A549 (cell line): ENCODE measurements at regions not wholly inside any gene's neighbourhood (a gene's known extent, or its start where the extent isn't known, plus 50 kb on each side); places are given as distances from the start of the nearest gene placed in this dataset.

Source experiments
- ATAC-seq, 2 experiments: fragments of 200-7000 bp in 1 of 2; fragments of >200 bp in 1 of 2; cut with Nextera tagmentation in 1 of 2; cut with Tn5 transposase in 1 of 2; 3 replicates each; pipeline versions ENCODE4 v1.8.0 to v1.9.1; 2018 to 2020; ENCODE audit warnings: mild to moderate bottlenecking in 1 of 2, moderate library complexity in 1 of 2
- CTCF ChIA-PET: fragments of 300-600 bp; sonication (Branson Sonifier 250); formaldehyde crosslinking; extraction: SDS; loops from one replicate; lab custom pipeline; 2021; ENCODE audit warnings: antibody characterized with exemption, inconsistent platforms; lab: Yijun Ruan, JAX
- POLR2A ChIA-PET: fragments of 350-600 bp; formaldehyde crosslinking; extraction: SDS; loops from one replicate; lab custom pipeline; 2021; ENCODE audit warnings: antibody characterized with exemption, inconsistent platforms; lab: Yijun Ruan, JAX
- DNase-seq, 2 experiments: peaks; one replicate each; pipeline versions ENCODE4 v3.0.0 to v3.0.0-alpha.2; 2011 to 2016; ENCODE audit warnings: low read depth in 1 of 2, low spot score in 1 of 2
- FAIRE-seq: peaks from 2 replicates; lab custom pipeline; 2011; peaks lifted over from hg19 to GRCh38; lab: Jason Lieb, UNC
- H3K27ac ChIP-seq, 2 experiments: fragments of >200 bp; sonication (Bioruptor Twin); formaldehyde crosslinking; 3 replicates each; pipeline ENCODE4 v1.5.1; 2016 to 2017
- H3K4me1 ChIP-seq: fragments of >200 bp; sonication (Bioruptor Twin); formaldehyde crosslinking; 3 replicates; pipeline ENCODE4 v1.6.1; 2016
- H3K4me2 ChIP-seq: fragments of >200 bp; sonication (Bioruptor Twin); formaldehyde crosslinking; 3 replicates; pipeline ENCODE4 v1.6.1; 2016
- H3K4me3 ChIP-seq: fragments of >200 bp; sonication (Bioruptor Twin); formaldehyde crosslinking; 3 replicates; pipeline ENCODE4 v1.5.1; 2016
- H3K9me3 ChIP-seq: fragments of >200 bp; sonication (Bioruptor Twin); formaldehyde crosslinking; 3 replicates; pipeline ENCODE4 v1.6.1; 2016
- CEBPB ChIP-seq, 2 experiments: fragments of >200 bp in 1 of 2; sonication (Bioruptor Twin) in 1 of 2; formaldehyde crosslinking in 1 of 2; IDR thresholded peaks; 2 replicates each; pipeline ENCODE4 v1.6.1; 2012 to 2016
- CHD4 ChIP-seq: fragments of 200-600 bp; sonication (generic); IDR thresholded peaks from 2 replicates; pipeline ENCODE4 v1.6.1; 2016; ENCODE audit warnings: antibody characterized with exemption, mild to moderate bottlenecking, borderline replicate concordance
- ELK1 ChIP-seq: fragments of 150-350 bp; IDR thresholded peaks from 2 replicates; pipeline ENCODE4 v1.6.1; 2014; ENCODE audit warnings: low read depth, mild to moderate bottlenecking, low read length
- FOSL2 ChIP-seq, 2 experiments: fragments of 450-650 bp in 1 of 2; fragments of >200 bp in 1 of 2; sonication (Bioruptor Twin) in 1 of 2; formaldehyde crosslinking; IDR thresholded peaks; 2 replicates each; pipeline versions ENCODE4 v1.5.0 to v1.6.1; 2016 to 2020; ENCODE audit warnings: mild to moderate bottlenecking in 1 of 2, moderate library complexity in 1 of 2
- HDAC2 ChIP-seq: fragments of 200-600 bp; sonication (generic); IDR thresholded peaks from 2 replicates; pipeline ENCODE4 v1.6.1; 2016
- HEYL ChIP-seq: fragments of 250-450 bp; sonication (Bioruptor Pico); IDR thresholded peaks from 2 replicates; pipeline ENCODE4 v1.8.0; 2021; ENCODE audit warnings: mild to moderate bottlenecking, moderate library complexity
- HOXA7 ChIP-seq: fragments of 250-450 bp; sonication (Bioruptor Pico); IDR thresholded peaks from 2 replicates; pipeline ENCODE4 v1.5.0; 2020; ENCODE audit warnings: mild to moderate bottlenecking, moderate library complexity
- HOXB13 ChIP-seq: fragments of 250-450 bp; sonication (Bioruptor Pico); IDR thresholded peaks from 2 replicates; pipeline ENCODE4 v1.5.0; 2020; ENCODE audit warnings: low read depth, mild to moderate bottlenecking, moderate library complexity
- HOXB5 ChIP-seq: fragments of 250-450 bp; sonication (Bioruptor Pico); IDR thresholded peaks from 2 replicates; pipeline ENCODE4 v1.5.0; 2020; ENCODE audit warnings: mild to moderate bottlenecking, moderate library complexity
- JUN ChIP-seq, 2 experiments: fragments of >200 bp; sonication (Bioruptor Twin); formaldehyde crosslinking; IDR thresholded peaks; 2 replicates in 1 of 2; 3 replicates in 1 of 2; pipeline ENCODE4 v1.6.1; 2016 to 2017
- JUNB ChIP-seq: fragments of >200 bp; sonication (Bioruptor Twin); formaldehyde crosslinking; IDR thresholded peaks from 2 replicates; pipeline ENCODE4 v1.6.1; 2016
- MYC ChIP-seq: IDR thresholded peaks from 2 replicates; pipeline ENCODE4 v1.6.1; 2012; ENCODE audit warnings: mild to moderate bottlenecking, inconsistent platforms, low read length, improper control_type of control experiment, borderline replicate concordance
- NFE2L2 ChIP-seq: fragments of 150-350 bp; conservative IDR thresholded peaks from 2 replicates; pipeline ENCODE4 v1.6.1; 2014; ENCODE audit warnings: low read length
- PBX3 ChIP-seq: IDR thresholded peaks from 2 replicates; pipeline ENCODE4 v1.6.1; 2012
- RARB ChIP-seq: fragments of 250-450 bp; sonication (Bioruptor Pico); IDR thresholded peaks from 2 replicates; pipeline ENCODE4 v1.8.0; 2021; ENCODE audit warnings: mild to moderate bottlenecking, moderate library complexity
- RFX5 ChIP-seq: fragments of 450-650 bp; IDR thresholded peaks from 2 replicates; pipeline ENCODE4 v1.7.1; 2014; ENCODE audit warnings: antibody characterized with exemption, mild to moderate bottlenecking, moderate library complexity
- RNF2 ChIP-seq: fragments of 200-600 bp; sonication (generic); IDR thresholded peaks from 2 replicates; pipeline ENCODE4 v1.6.1; 2016; ENCODE audit warnings: low read depth, mild to moderate bottlenecking, antibody characterized with exemption, moderate library complexity, borderline replicate concordance
- SMC3 ChIP-seq: fragments of >200 bp; sonication (Bioruptor Twin); formaldehyde crosslinking; IDR thresholded peaks from 3 replicates; pipeline ENCODE4 v1.6.1; 2018; ENCODE audit warnings: inconsistent platforms
- TFCP2L1 ChIP-seq: fragments of 250-450 bp; sonication (Bioruptor Pico); IDR thresholded peaks from 2 replicates; pipeline ENCODE4 v1.5.0; 2021; ENCODE audit warnings: mild to moderate bottlenecking
- TP53 ChIP-seq: fragments of 250-450 bp; sonication (Bioruptor Pico); IDR thresholded peaks from 2 replicates; pipeline ENCODE4 v1.5.0; 2021; ENCODE audit warnings: mild to moderate bottlenecking, moderate library complexity
- ZC3H11A ChIP-seq: fragments of 450-650 bp; IDR thresholded peaks from 2 replicates; pipeline ENCODE4 v1.6.1; 2014; ENCODE audit warnings: antibody characterized with exemption, mild to moderate bottlenecking
- ZFP36 ChIP-seq: fragments of 450-650 bp; IDR thresholded peaks from 2 replicates; pipeline ENCODE4 v1.6.1; 2014; ENCODE audit warnings: borderline replicate concordance; ENCODE audit not compliant: partially characterized antibody
- ZSCAN20 ChIP-seq: fragments of 250-450 bp; sonication (Bioruptor Pico); IDR thresholded peaks from 2 replicates; pipeline ENCODE4 v1.8.0; 2022; ENCODE audit warnings: mild to moderate bottlenecking, moderate library complexity
- WGBS: methylation state at CpG from one replicate; pipeline ENCODE4 v1.1.6; 2017; ENCODE audit errors: missing lambda C conversion rate; 5-methylcytosine and 5-hydroxymethylcytosine counted together
- TF ChIP-seq, protein P1 (sequence below): IDR thresholded peaks from 2 replicates; pipeline ENCODE4 v1.6.1; 2012; ENCODE audit warnings: low read depth, borderline replicate concordance
- TF ChIP-seq, protein P2 (sequence below): fragments of 250-450 bp; sonication (Bioruptor Pico); IDR thresholded peaks from 2 replicates; pipeline ENCODE4 v1.5.0; 2020; ENCODE audit warnings: low read depth, mild to moderate bottlenecking, moderate library complexity

DNA sequence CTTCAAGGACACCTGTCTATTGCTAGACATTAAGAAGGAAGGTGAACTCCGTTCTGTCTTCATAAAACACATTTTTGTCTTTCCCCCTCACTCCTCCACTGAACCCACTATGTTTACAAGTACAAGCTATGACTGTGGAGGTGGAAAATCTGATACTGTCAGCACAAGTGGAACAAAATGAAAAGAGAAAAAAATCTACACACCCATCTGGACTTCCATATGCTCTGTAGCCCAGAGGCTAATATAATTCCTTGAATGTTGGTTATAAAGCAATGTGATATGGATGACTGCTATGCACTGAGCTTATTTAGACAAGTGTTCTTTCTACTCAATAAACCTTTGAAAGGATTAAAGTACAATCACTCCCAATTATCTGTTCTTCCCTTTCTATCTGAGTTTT, 713.5 kb downstream of the DIAPH3 start:
- Histone ChIP-seq H3K27ac (no peak overlapping the region), H3K4me1 (no peaks in the 10 kb centered on the region), H3K4me2 (no peak overlapping the region), H3K9me3 (no peaks in the 10 kb centered on the region), H3K4me3 (no peak overlapping the region)
- no peak for TF ChIP-seq JUN (IDR thresholded peaks at IDR 0.05)
- no peak for TF ChIP-seq RFX5
- no peak for TF ChIP-seq RNF2
- TF ChIP-seq ELK1: no peak
- TF ChIP-seq CHD4: no peak
- TF ChIP-seq TFCP2L1 (CRISPR knock-in tag): no peak
- TF ChIP-seq NFE2L2: no peak
- ATAC-seq (no peak), DNase-seq (no peak), FAIRE-seq (no peak)
- ChIA-PET CTCF (no interaction called here), POLR2A (no interaction called here)
- WGBS: 0% methylated on average over 1 of the region's 1 CpG

GRCh38 chr13:59451236-59451635, 712.5 kb downstream of the DIAPH3 start:
- no peaks in the 10 kb centered on the region for H3K9me3 ChIP-seq
- FAIRE-seq (no peak), DNase-seq (no peak), ATAC-seq (no peak)
- no peak overlapping the region for H3K27ac ChIP-seq
- ChIA-PET POLR2A (no interaction called here), CTCF (interaction anchor here (1.0 kb wide), 1 partner anchor 59 kb away, joined by 3 read pairs; no protein-coding TSS in a partner anchor)
- no peaks in the 10 kb centered on the region for H3K4me1 ChIP-seq
- H3K4me3 ChIP-seq: no peak overlapping the region
- no peak overlapping the region for H3K4me2 ChIP-seq
- TF ChIP-seq HOXB5: no peak
- TF ChIP-seq, protein P1, sequence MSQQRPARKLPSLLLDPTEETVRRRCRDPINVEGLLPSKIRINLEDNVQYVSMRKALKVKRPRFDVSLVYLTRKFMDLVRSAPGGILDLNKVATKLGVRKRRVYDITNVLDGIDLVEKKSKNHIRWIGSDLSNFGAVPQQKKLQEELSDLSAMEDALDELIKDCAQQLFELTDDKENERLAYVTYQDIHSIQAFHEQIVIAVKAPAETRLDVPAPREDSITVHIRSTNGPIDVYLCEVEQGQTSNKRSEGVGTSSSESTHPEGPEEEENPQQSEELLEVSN: no peak
- no peak for TF ChIP-seq MYC
- TF ChIP-seq HOXA7: no peak
- no peak for TF ChIP-seq JUNB
- no peak for TF ChIP-seq CEBPB (IDR thresholded peaks at IDR 0.05)
- TF ChIP-seq RARB (CRISPR knock-in tag): no peak
- TF ChIP-seq ZFP36: no peak

DNA sequence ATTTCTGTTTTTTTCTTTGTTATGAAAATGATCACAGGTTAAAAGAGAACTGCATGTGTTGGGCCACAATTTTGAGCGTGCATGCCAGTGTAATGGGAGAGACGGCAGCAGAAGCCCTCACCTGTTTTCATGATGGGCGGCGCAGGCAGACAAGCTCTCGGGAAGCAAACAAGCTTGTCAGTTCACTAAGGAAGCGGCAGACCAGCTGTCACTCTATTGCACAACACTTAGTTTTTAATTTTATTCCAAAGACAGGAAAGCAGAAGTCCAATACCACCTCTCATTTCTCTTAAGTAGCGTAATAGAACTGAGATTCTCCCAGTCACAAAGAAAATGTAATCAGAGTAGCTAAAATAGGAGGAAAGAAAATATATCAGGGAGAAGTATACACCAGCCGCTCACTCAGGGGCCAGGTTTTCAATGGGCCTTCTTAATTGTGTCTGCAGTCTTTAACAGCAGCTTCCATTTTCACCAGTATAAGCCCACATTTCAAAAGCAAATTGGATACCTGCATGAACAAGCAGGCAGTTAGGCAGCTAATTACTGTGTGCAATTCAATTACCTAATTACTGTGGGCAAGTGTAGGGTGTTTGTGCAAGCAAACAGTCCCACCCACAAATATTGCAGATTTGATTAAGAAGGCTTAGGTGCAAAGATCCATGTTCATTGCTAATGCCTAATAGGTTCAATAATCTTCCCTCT, 711.4 kb downstream of the DIAPH3 start:
- H3K4me3 ChIP-seq: no peak overlapping the region
- H3K27ac ChIP-seq: no peak overlapping the region
- H3K4me1 ChIP-seq: no peaks in the 10 kb centered on the region
- H3K4me2 ChIP-seq: no peak overlapping the region
- POLR2A ChIA-PET: no interaction called here
- CTCF ChIA-PET: no interaction called here
- TF ChIP-seq, protein P2, sequence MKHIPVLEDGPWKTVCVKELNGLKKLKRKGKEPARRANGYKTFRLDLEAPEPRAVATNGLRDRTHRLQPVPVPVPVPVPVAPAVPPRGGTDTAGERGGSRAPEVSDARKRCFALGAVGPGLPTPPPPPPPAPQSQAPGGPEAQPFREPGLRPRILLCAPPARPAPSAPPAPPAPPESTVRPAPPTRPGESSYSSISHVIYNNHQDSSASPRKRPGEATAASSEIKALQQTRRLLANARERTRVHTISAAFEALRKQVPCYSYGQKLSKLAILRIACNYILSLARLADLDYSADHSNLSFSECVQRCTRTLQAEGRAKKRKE (CRISPR knock-in tag): no peak
- TF ChIP-seq ZSCAN20 (CRISPR knock-in tag): no peak
- TF ChIP-seq HEYL (CRISPR knock-in tag): no peak
- TF ChIP-seq HOXB13 (CRISPR knock-in tag): no peak
- TF ChIP-seq SMC3: no peak
- no peak for TF ChIP-seq HOXA7
- no peak for TF ChIP-seq JUN (IDR thresholded peaks at IDR 0.05)
- no peak for TF ChIP-seq TFCP2L1 (CRISPR knock-in tag)
- TF ChIP-seq TP53: no peak
- no peak for TF ChIP-seq PBX3
- no peak for TF ChIP-seq ZC3H11A
- no peak for TF ChIP-seq FOSL2 (IDR thresholded peaks at IDR 0.05)
- TF ChIP-seq FOSL2 (CRISPR knock-in tag; IDR thresholded peaks at IDR 0.05): no peak
- TF ChIP-seq HDAC2: no peak
- ATAC-seq: no peak
- no peaks in the 10 kb centered on the region for H3K9me3 ChIP-seq
- FAIRE-seq: no peak
- WGBS: 34% methylated on average over 8 of the region's 8 CpGs
- DNase-seq: no peak
